Embryonic facial prominence (tissue), 1 donor: ENCODE measurements at regions not wholly inside any gene's neighbourhood (a gene's known extent, or its start where the extent isn't known, plus 50 kb on each side); places are given as distances from the start of the nearest gene placed in this dataset.

Experiments
- DNase-seq: peaks from one replicate; pipeline ENCODE4 v3.0.0-alpha.2; 2016; ENCODE audit errors: extremely low spot score

DNA sequence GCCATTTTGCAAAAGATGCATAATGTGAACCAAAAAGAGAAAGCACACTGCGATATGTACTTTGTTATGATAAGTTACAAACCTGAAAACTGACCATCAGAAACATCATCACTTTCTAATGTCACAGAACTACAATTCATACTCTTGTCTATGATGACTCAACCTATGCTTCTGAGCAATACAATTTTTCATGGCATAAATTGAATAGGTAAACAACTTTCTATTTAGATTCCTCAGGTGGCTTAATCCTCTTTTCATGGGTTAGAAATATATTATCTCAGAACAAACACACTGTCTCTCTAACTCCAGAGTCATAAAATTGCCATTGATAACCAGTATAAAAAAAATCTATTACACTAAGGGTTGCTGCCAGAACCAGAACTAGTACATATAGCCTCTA is 1715.0 kb upstream of the FLRT2 start:
- no peak for DNase-seq

DNA sequence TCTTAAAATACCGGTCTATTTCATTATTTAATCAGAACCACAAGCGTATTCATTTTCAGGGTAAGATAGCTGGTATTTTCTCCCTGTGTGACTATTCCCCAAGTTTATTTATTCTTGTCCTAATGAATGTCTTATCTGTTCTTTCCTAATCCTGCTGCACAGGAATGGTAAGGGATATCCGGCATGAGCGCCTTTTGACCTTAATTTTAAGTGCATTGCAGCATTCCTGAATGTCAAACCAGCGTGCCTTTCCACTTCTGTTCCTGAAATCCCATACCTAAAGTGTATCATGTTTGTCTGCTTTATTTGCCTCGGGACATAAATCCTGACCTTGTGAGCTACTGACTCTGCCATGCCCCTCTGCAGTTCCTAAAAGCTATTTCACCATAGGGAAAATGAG is 1713.2 kb upstream of the FLRT2 start:
- DNase-seq, result no peak

DNA sequence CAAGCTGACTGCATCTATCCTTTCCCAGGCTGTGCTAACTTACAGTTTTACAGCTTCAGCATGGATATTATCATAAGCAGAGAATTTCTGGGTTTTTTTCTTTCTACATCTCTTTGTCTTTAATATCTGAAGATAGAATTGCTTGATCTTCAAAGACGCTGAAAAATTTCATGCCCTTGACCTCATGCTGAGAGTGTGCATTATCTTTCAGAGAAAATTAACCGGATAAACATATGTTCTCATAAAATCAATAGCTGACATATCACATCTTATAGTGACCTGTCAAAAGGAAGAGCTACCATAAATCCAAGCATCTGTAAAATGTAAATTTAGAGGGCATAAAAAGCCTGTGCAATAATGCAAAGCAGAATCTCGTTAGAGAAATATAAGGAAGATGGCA is 1704.1 kb upstream of the FLRT2 start:
- no peak for DNase-seq

DNA sequence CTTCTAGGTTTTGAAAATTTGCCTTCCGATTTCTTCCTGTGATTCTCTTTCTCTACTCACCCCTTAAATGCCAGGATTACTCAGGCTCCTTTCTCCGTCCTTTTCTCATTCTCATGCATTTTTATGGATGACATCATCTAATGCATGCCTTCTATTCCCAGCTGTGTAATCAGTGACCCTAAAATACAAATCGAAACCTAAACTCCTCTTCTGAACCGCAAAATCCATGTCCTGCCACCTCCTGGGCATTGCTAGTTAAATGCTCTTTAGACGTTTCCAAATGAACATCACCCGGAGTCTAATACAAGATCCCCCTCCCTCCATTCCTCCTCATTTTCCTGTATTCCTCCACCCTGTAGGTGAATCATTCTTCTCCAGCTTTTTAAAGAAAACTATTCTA is 1703.1 kb upstream of the FLRT2 start:
- DNase-seq, result no peak

DNA sequence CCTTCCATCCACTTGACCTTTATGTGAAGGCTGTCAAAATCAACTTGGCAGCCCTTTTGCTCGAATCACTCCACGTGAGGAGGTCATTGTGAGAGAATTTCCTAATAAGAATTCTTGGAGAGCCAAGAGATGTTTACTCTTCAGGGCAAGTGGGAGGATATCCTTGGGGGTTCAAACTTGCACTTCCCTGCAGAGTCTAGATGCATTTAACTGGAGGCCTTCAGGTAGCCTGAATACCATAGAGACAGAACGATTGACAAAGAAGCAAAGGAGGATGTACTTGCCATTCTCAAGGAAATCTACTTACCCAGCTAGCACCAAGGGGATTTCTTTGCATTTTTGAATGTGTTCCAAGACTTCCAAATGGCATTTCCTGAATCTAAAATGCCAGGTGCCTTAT is 1702.6 kb upstream of the FLRT2 start:
- no peak for DNase-seq

DNA sequence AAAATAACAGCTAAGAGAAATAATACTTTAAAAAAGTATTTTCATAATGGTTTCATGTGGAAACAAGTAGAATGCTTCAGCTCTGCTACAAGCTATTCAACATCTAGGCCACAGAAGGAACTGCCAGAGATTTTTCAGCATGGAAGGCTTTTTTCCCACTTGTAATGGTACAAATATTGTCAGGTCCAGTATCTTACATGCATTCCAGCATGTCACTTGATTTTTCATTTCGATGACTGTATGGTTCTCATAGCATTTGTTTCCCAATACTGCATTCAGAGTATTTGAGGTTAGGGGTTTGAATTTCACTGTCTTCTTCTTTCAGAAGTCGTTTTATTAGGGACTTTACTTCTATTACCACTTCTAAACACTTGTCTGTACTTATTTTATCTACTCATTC is 1701.5 kb upstream of the FLRT2 start:
- DNase-seq, result no peak

DNA sequence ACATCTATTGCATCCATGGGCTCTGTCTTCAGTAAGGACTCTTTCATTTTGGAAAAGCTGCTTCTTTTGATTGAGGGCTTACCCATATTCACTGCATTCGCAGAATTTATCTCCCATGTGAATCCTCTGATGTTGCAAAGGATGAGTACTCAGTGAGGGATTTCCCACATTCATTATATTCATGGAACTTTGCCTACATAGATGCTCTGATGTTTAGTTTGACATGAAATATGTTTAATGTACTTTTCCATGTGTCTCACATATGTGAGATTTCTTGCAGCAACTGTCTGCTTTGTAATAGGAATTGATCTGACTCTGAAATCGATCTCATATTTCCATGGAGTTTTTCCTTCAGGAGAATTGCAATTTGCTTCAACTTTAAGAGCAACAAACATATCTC is 1699.6 kb upstream of the FLRT2 start:
- DNase-seq, result no peak

DNA sequence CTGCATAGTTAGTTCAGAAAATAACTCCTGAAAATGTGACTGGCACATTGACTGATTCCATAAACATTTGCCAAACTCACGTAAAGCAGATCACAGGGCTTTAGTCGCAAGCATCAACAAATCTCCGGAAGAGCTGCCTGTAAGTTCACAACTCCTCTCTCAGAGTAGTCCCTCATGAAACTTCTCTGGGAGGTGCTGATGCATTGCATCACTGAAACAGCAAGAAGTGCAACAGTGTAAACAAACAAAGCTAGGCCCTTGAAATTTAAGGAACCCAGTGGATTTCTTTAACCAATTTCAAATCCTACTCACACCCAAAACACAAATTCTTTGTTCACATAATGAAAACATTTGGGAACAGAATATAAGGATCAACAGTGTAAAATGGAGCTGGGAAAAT is 1691.7 kb upstream of the FLRT2 start:
- no peak for DNase-seq

DNA sequence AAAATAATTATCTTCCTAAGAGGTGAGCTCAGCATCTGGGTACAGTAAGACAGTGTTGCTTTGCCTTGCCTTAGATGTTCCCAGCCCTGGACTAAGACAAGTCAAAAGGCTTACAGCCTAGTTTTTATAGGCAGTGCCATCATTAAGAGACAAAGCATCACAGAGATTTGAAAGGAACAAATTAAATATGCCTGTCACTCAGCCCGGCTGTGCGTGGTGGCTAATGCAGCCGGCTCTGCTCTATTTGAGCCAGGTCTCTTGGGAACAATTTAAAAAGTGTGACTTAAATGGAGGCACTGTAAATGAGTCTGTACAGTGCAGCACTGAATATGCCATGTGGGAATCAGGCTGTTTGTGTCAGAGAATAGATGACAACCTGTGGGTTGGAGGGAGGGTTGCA is 1687.4 kb upstream of the FLRT2 start:
- no peak for DNase-seq

DNA sequence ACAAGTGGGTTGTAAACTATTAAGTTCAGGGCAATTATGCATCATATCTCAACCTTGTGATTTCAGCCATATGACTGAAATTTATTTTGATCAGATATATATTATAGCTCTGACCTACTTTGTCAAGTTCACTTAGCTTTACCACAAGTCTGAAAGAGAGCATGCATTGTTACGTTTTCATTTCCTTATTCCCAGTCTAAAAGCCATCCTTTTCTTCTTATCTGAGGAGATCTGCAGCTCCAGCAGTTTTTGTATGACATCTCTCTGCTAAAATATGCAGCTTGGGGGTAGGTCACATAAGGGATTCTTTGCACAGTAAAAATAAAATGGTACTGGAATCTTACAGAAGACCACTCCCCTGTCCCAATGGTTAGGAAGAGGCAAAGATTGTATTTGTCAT is 1682.8 kb upstream of the FLRT2 start:
- no peak for DNase-seq

DNA sequence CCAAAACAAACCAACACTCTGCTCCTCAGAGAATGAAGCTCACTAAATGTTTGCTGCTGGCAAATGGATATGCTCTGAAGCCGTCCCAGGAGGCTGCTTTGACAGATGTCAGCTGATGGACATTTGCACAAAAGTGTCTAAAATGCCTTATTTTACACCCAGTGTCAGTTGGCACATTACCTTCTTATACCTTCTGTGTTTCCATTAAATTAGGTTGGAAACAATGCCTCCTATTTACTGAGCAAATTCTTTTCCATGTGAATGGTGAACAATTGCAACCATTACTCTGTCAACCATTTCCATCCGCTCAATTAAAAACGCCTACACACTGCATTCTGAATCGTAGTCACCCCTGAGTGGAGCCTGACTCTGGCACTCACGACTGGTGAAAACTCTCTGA is 1679.9 kb upstream of the FLRT2 start:
- no peak for DNase-seq

DNA sequence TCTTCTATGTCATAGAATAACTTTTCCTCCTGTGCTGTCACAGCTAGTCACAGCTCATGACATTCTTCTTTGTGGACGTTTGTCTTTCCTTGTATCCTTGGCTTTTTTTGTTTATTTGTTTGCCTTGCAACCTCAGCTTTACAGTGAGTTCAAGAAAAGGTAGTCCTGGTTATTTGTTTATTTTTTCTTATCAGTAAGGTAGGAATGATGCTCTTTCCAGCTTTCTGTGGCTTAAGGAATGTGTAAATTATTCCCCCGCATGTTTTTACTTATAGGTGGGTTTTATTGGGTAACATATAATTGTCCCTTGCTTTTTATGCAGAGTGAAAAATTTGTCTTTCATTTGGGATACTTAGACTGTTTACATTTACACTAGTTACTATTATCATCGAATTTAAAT is 1673.6 kb upstream of the FLRT2 start:
- no peak for DNase-seq

DNA sequence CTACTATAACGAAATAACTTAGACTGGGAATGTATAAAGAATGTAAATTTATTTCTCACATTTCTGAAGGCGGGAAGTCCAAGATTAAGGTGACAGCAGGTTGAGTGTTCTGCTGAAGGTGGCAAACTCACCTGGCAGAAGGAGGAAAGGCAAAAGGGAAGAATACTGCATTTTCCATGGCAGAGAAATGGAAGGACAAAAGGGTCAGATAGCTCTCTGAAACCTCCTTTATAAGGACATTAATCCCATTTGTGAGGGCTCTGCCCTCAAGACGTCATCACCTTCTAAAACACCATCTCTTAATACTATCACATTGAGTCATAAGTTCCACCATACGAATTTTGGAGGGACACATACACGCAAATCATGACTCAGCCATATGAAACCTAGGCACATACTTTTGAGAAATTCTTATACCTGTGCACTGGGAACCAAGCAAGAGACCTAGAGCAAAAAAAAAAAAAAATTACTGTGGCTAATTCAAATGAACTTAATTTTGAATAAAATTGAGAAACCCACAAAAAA is 1669.3 kb upstream of the FLRT2 start:
- DNase-seq, result no peak

DNA sequence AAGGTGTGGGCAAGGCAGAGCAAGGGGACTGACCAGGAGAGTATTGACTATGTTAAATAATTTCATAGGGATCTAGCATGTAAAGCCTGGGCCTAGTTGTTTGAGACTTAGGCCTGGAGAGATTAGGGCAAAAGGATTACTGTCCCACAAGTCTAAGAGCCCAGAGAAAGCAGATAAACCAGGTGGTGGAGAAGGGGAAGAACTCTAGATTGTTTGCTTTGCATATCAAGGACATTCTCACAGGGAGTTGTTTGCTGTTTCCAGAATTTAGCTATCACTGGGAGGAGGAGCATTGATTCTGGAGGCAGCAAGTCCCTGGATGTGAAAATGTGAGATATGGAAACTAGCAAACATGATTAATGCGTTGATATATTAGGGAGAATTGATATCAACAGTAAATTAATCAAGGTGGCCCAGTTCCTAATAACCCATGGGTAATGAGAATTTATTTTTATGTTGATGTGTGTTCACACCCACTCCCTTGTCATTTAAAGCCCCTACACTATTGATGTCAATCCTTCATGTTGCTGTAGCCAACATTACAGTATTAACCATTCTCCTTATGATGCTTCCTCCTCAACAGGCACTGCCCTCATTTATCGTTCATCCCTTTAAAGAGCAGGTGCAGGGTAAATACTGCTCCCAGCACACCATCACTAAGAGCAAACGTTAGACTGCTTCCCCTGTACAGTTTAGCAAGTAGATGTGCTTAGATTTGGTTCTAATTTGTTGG is 1666.7 kb upstream of the FLRT2 start:
- no peak for DNase-seq

DNA sequence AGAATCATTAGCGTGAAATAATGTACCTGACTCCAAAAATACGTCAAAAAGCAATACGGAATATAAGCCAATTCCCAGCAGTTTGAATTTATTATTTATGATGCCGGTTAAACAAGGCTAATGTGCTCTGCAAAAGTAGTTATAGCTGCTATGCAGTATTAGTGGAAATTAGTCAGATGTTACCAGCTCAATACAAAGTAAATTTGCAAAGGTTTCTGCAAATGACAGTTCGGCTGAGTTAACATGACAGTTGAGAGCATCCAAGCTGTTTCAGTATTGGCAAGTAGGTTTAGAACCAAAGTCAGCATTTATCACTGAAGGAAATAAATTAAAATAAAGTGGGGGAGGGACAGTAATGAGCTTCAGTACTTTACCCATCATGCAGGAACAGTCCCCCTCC is 1665.8 kb upstream of the FLRT2 start:
- DNase-seq, result no peak

DNA sequence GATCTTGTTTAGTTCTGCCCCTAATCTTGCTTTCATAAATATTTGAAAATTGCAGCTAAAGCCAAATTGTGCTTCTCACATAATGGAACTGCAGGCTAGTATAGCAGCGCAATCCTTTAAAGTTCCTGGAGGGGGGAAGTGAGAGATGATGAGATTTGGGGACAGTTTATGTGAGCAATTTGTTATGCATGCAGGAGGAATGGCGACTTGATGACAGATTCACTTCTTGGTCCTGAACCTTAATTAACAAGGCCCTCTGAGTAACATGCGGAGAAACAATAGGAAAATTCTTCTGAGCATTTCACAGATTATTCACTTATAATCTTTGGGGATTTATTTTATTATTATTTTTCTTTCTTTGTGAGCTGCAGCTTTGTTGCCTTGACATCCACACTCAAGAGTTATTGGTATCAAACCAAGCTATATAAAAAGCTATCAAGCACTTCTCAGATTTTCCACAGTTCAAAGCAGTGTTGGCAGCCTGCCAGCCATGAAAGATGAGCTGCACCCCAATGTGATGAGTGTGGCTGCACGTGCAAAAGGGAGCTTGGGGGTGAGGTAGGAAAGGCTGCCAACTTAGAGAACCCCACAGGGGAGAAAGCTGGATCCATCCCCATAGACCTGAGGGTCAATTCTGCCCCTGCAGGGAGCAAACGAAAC is 1662.2 kb upstream of the FLRT2 start:
- DNase-seq, result no peak

DNA sequence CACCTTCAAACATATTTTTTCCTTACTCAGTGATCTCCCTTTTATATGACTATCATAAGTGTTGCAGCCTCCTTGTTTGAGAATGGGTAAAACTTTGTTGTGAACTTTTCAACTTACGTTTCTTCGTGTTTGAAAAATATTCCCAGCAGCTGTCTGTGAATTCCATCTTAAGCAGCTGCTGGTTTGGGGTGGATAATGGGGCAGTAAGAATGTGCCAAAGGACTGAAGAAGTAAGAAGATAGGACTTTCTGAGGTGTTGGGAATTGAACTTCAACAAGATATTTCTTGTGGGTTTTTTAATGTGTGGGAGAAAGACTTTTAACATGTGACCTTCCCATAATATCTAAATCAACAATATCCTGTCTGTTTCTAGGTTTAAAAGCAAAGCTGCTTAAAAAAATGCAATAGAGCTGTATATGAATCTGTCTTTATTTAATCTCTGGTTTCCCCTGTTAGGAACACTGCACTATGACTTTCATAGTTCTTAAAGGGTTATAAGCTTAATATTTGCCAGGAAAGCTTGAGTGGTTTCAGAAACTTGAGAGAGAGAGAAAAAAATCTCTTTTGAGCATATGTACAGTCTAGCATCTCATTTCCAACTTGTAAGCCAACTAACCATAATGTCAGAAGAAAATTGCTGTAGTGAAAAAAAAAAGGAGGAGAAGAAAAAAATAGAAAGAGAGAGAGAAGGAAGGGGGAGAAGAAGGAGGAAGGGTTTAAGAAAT is 1659.2 kb upstream of the FLRT2 start:
- DNase-seq, result no peak

DNA sequence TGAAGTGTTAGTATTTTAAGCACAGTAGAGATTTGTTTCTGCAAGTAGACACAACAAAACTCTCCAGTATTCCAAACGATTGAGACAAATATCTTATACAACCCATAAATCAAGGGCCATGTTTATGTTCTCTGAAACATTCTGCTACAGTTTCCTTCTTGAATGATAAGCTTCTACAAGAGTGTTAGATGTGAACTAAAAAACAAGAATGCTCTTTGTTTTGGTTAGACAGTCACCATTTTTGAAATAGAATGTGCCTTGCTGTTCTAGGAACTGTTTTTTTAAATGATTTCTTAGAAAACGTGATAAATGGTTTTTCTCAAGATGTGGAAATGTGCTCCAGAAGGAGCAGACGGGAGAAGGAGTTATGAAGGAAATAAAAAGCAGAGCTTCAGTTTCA is 1656.3 kb upstream of the FLRT2 start:
- DNase-seq, result no peak

DNA sequence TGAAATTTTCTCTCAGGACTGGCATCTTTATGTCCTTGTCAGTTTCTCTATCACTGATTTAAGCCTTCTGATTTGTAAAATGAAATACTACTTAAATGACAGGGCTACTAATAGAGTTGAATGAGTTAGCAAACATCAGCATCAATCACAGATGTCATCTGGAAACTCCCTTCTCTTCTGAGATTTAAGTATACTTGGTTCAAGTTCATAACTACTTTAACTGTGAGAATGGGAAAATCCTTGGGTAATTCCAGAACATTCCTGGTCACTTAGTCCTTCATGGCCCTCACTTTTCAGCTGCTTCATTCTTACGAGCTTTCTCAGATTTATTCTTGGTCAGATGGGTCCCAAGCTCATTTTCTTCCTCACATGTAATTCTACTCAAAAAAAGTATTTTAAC is 1655.3 kb upstream of the FLRT2 start:
- DNase-seq, result no peak

DNA sequence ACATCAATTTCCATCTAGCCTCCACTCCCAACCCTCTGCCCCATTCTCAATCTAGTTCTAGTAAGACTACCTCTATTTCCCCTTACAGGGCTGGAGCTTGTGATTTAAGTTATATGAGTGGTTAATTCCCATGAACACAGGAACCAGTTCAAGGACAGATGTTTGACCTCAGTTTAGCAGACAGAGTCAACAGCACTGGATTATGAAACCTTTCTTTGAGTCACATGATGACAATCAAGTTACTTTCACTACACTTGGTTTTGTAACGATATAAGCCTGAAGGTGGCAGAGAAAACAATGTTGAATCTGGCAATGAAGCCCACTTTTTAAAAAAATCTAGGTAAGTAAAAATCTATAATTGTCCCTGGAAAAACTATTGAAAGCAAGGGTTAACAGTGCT is 1646.2 kb upstream of the FLRT2 start:
- no peak for DNase-seq

DNA sequence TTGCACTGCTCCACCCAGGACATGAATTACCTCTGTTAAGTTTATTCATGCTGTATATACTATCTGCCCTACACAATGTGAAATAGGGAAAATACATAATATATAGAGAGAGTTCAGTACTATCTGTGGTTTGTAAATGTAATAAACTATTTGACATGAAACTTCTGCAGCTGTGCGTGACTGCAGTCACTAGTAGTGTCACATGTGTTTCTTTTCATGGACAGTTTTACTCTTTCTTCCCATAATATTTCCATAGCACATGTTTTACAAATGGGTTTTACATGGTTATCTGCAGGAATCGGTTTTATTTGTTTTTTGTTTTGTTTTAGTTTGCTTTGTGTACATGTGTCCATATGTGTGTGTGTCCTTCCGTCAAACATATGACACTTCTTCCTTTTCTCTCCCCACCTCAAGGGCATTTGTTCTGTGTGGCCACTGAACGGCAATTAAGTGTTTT is 1644.1 kb upstream of the FLRT2 start:
- DNase-seq, result no peak

DNA sequence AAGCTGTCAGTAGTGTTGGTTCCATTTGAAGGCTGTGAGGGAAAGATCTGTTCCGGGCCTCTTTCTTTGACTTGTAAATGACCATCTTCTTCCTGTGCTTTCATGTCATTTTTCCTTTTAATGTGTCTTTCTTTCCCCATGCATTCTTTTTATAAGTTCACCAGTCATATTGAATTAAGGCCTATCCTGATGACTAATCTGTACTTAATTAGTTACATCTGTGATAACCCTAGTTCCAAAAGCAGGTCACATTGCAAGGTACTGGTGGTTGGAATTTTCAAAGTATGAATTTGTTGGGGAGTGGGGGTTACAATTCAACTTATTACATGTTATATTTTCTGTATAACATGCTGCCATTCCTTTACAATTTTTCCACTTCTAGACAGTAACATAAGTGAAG is 1642.1 kb upstream of the FLRT2 start:
- DNase-seq, result no peak

DNA sequence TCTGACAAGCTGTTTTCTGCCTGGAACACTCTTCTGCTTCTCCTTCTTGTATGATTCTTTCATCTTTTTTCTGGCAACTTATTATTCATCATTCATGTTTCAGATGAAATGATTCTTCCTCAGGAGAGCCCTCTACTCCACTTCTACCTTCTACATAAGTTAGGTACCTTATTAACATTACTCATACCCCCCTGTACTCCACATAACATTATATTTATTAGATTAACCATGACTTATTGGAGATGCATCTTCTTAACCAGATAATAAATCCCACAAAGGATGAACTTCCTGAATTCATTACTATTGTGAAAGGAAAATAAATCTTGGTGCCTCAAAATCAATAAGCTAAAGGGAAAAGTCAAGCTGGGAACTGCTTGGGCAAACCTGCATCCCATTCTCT is 1636.5 kb upstream of the FLRT2 start:
- DNase-seq, result no peak
